ENCODE measurements at regions not wholly inside any gene's neighbourhood (a gene's known extent, or its start where the extent isn't known, plus 50 kb on each side); places are given as distances from the start of the nearest gene placed in this dataset.
A peak's percentile ranks its signal among the peaks of the same experiment; 100 is the strongest.
"Not testable (repeated sequence)": the region's sequence is repeated elsewhere in the genome, so short reads cannot be mapped to it uniquely, and the experiment has no call there.

DNA sequence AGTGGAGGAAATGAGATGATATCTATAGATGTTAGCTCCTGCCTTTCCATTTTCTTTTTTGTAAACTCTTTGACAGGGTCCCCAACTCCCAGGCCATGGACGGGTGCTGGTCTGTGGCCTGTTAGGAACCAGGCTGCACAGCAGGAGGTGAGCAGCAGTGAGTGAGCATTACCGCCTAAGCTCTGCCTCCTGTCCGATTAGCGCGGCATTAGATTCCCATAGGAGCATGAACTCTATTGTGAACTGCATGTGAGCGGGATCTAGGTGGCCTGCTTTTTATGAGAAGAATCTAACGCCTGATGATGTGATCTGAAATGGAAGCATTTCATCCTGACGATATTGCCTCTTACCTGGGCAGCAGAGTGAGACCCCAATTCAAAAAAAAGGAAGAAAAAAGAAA, 56.8 kb upstream of the CHD2 start:
- ATAC-seq (ENCODE audit: low FRiP score) (no peak), DNase-seq (ENCODE audit: low spot score) (no peak)
- TF ChIP-seq, protein P1, sequence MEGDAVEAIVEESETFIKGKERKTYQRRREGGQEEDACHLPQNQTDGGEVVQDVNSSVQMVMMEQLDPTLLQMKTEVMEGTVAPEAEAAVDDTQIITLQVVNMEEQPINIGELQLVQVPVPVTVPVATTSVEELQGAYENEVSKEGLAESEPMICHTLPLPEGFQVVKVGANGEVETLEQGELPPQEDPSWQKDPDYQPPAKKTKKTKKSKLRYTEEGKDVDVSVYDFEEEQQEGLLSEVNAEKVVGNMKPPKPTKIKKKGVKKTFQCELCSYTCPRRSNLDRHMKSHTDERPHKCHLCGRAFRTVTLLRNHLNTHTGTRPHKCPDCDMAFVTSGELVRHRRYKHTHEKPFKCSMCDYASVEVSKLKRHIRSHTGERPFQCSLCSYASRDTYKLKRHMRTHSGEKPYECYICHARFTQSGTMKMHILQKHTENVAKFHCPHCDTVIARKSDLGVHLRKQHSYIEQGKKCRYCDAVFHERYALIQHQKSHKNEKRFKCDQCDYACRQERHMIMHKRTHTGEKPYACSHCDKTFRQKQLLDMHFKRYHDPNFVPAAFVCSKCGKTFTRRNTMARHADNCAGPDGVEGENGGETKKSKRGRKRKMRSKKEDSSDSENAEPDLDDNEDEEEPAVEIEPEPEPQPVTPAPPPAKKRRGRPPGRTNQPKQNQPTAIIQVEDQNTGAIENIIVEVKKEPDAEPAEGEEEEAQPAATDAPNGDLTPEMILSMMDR (IDR thresholded peaks at IDR 0.05), result no peak

DNA sequence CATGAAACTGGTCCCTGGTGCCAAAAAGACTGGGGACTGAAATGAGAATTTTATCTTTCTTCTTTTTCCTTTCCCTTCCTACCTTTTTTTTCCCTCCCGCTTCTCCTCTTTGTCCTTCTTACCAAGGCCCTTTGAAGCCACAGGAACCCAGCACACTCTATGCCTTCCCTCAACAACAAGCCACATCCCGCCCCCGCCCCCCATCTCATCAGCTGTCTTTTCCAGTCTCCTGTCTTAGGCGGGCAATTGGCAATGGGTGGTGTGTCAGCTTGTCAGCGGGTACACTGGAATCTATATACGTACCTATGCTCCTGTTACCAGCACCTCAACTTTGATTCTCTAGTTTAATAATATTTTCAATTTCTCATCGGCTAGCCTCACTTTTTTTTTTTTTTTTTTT, 56.3 kb upstream of the CHD2 start:
- ATAC-seq (ENCODE audit: low FRiP score) (no peak), DNase-seq (ENCODE audit: low spot score) (no peak)
- TF ChIP-seq, protein P1 (IDR thresholded peaks at IDR 0.05), result no peak

DNA sequence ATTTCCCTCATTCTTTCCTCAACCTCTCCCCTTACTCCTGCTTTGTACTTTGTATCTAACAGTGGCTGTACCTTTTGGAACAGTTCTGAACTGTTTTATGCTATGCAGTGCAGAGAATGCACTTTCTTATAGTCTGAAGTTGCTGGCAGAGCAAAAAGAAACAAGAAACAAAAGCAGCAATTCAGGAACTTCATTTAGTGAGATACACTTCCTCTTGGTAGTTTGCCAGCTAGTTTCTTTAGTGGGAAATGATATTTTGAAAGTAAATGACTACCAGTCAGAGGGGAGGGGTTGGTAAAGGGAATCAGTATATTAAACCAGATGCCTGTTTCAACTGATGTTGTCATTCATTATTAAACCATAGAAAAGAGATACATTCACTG, 55.0 kb upstream of the CHD2 start:
- no peak for DNase-seq (ENCODE audit: low spot score)
- ATAC-seq (ENCODE audit: low FRiP score), result no peak
- TF ChIP-seq, protein P1 (IDR thresholded peaks at IDR 0.05), result no peak

DNA sequence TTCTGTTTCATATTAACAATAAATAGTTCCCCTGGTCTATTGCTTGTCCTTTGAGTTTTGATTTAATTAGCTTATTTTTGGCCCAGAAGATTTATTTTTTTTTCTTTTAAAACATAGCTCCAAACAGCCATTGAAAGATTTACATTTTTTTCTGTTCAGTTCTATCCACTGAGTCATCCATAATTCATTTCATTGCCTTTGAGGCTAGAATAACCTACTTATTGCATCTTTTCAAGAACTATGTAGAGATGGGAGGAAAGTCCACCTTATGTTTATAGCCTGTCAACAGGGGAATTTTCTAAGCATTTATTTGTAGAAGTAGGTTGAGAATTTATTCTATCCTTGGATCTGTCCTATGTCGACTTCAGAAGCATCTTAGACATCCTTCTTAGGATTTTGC, 53.4 kb upstream of the CHD2 start:
- TF ChIP-seq, protein P1 (IDR thresholded peaks at IDR 0.05), result no peak
- no peak for ATAC-seq (ENCODE audit: low FRiP score)
- DNase-seq (ENCODE audit: low spot score), result no peak

DNA sequence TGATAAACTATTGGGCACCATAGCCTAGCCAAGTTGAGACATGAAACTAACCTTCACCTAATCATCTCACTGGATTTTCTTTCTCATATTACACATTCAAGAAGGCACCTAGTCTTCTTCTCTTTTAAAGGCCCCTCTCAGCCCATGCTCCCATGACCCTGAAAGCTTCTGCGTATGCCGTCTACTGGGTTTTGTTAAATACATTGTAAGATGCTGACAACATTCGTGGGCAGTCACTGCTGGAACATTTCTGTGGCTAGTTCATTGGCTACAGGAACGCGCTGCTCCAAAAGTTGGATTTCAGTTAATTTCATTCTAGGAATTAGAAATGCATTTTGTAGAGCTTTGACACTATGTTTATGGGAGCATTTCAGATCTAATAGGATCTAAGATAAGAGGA, 52.3 kb upstream of the CHD2 start:
- TF ChIP-seq, protein P1 (IDR thresholded peaks at IDR 0.05), result no peak
- ATAC-seq (ENCODE audit: low FRiP score), result no peak

DNA sequence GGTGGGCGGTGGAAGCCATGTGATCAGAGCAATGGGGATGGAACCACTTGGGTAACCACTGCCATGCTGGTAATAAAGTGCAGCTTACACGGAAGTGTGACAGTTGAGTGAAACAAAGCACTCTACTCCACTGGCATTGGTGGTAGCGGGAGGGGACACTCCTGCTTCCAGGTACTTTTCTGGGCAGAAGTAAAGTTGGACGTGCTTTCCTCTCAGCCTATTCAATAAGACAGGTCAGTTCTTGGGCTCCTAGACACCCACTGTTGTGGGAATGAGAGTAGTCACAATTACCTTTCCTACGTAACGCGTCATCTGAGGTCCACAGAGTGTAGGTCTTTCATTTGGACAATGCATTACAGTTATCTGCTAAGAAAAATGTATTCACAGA, 51.7 kb upstream of the CHD2 start:
- no peak for DNase-seq (ENCODE audit: low spot score)
- TF ChIP-seq, protein P1 (IDR thresholded peaks at IDR 0.05), result no peak
- no peak for ATAC-seq (ENCODE audit: low FRiP score)

More for the DNA sequence above, 52.3 kb upstream of the CHD2 start:
- DNase-seq (ENCODE audit: low spot score), result no peak

DNA sequence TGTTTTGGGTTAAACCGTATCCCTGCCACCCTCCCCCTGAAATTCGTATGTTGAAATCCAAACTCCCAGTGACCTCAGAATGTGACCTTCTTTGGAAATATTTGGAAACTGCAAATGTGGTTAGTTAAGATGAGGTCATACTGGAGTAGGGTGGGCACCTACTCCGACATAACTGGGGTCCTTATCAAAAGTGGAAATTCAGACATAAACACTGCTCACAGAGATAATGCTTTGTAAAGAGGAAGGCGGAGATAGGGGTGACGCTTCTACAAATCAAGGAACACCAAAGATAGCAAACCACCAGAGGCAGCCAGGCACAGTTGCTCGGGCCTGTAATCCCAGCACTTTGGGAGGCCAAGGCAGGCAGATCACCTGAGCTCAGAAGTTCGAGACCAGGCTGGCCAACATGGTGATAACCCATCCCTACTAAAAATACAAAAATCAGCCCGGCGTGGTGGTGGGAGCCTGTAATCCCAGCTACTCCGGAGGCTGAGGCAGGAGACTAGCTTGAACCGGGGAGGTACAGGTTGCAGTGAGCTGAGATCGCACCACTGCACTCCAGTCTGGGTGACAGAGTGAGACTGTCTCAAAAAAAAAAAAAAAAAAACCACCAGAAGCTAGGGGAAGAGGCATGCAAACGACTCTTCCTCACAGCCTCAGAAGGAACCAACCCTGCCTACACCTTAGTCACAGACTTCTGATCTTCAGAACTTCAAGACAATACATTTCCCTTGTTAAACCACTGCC, 51.1 kb upstream of the CHD2 start:
- no peak for DNase-seq (ENCODE audit: low spot score)
- ATAC-seq (ENCODE audit: low FRiP score), result peak; percentile 47
- TF ChIP-seq, protein P1 (IDR thresholded peaks at IDR 0.05), result no peak

DNA sequence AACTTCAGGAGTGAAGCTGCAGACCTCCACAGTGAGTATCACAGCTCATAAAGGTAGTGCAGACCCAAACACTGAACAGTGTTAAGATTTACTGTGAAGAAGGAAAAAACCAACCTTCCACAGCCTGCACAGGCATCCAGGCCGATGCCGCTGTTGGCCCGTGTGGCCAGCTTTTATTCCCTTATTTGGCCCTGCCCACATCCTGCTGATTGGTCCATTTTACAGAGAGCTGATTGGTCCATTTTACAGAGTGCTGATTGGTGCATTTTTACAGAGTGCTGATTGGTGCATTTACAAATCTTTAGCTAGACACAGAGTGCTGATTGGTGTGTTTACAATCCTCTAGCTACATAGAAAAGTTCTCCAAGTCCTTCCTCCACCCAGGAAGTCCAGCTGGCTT, 49.9 kb upstream of the CHD2 start:
- not testable (repeated sequence) for ATAC-seq (ENCODE audit: low FRiP score); DNase-seq (ENCODE audit: low spot score)

Measured in omental fat pad (tissue), 3 donors.